ENCODE measurements at regions not wholly inside any gene's neighbourhood (a gene's known extent, or its start where the extent isn't known, plus 50 kb on each side); places are given as distances from the start of the nearest gene placed in this dataset.

DNA sequence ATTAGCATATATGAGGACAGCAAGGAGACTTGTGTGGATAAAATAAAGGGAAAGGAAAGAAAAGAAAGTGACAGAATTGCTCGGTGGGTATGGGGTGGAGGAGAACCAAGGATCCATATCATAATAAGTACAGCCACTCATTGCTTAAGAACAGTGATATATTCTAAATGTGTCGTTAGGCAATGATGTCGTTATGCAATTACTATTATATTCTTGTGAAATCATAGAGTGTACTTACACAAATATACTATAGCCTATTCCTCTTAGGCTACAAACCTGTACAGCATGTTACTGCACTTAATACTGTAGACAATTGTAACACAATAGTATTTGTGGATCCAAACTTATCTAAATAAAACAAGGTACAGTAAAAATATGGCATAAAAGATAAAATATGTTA is 271.1 kb downstream of the CCER1 start:
- H3K27me3 ChIP-seq: no peaks in the 10 kb centered on the region
- H3K4me3 ChIP-seq: no peak overlapping the region
- H3K9me3 ChIP-seq: no peaks in the 10 kb centered on the region
- no peaks in the 10 kb centered on the region for H3K4me1 ChIP-seq
- no peaks in the 10 kb centered on the region for H3K36me3 ChIP-seq
- in situ Hi-C loops (cut with MboI; ENCODE audit: low pct_ligation_motif_present in 1 of 4, low pct_unique_long_range_greater_than_20kb in 1 of 4, low sequenced_read_pairs in 3 of 4) (no loop called here), intact Hi-C loops (cut with DNase I; ENCODE audit: low total_unique reads) (no loop called here)
- H3K27ac ChIP-seq: no peak overlapping the region
- TF ChIP-seq, protein P1, sequence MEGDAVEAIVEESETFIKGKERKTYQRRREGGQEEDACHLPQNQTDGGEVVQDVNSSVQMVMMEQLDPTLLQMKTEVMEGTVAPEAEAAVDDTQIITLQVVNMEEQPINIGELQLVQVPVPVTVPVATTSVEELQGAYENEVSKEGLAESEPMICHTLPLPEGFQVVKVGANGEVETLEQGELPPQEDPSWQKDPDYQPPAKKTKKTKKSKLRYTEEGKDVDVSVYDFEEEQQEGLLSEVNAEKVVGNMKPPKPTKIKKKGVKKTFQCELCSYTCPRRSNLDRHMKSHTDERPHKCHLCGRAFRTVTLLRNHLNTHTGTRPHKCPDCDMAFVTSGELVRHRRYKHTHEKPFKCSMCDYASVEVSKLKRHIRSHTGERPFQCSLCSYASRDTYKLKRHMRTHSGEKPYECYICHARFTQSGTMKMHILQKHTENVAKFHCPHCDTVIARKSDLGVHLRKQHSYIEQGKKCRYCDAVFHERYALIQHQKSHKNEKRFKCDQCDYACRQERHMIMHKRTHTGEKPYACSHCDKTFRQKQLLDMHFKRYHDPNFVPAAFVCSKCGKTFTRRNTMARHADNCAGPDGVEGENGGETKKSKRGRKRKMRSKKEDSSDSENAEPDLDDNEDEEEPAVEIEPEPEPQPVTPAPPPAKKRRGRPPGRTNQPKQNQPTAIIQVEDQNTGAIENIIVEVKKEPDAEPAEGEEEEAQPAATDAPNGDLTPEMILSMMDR (IDR thresholded peaks at IDR 0.05): no peak
- no peak for TF ChIP-seq POLR2AphosphoS5 (IDR thresholded peaks at IDR 0.05)
- no peak for TF ChIP-seq EP300 (IDR thresholded peaks at IDR 0.05; ENCODE audit: low read depth)
- no peak for TF ChIP-seq POLR2A (IDR thresholded peaks at IDR 0.05)
- WGBS, 2 donors (ENCODE audit: low coverage in 1 of 2): 74 to 80% methylated on average over 3 of the region's 3 CpGs
- DNase-seq: no peak

DNA sequence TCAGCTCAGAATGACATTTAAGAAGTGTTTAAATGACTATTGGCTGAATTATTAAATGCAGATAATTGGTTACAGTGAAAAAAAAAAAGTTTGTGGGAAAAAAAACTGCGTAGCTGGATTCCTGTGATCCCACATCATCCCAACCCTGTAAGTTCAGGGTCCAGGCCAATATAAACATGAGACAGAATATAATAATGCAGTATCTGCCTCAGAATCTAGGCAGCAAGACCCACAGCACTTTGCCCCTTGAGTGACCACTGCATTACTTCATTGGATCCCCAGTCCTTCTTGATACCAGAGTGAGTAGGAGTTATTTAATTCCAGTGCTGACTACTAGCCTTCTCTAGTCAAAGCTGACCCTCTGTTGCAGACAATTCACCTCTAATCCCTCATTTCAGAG is 272.6 kb downstream of the CCER1 start:
- Histone ChIP-seq H3K27ac (no peak overlapping the region), H3K9me3 (no peaks in the 10 kb centered on the region), H3K4me1 (no peaks in the 10 kb centered on the region), H3K27me3 (no peaks in the 10 kb centered on the region), H3K4me3 (no peak overlapping the region), H3K36me3 (no peaks in the 10 kb centered on the region)
- 83 to 88% methylated on average over 1 of the region's 1 CpG for WGBS, 2 donors (ENCODE audit: low coverage in 1 of 2)
- no peak for DNase-seq
- intact Hi-C loops (cut with DNase I; ENCODE audit: low total_unique reads): no loop called here
- no peak for TF ChIP-seq POLR2A (IDR thresholded peaks at IDR 0.05)
- TF ChIP-seq, protein P1 (IDR thresholded peaks at IDR 0.05): no peak
- TF ChIP-seq POLR2AphosphoS5 (IDR thresholded peaks at IDR 0.05): no peak
- no peak for TF ChIP-seq EP300 (IDR thresholded peaks at IDR 0.05; ENCODE audit: low read depth)
- in situ Hi-C loops (cut with MboI; ENCODE audit: low pct_ligation_motif_present in 1 of 4, low pct_unique_long_range_greater_than_20kb in 1 of 4, low sequenced_read_pairs in 3 of 4): no loop called here

DNA sequence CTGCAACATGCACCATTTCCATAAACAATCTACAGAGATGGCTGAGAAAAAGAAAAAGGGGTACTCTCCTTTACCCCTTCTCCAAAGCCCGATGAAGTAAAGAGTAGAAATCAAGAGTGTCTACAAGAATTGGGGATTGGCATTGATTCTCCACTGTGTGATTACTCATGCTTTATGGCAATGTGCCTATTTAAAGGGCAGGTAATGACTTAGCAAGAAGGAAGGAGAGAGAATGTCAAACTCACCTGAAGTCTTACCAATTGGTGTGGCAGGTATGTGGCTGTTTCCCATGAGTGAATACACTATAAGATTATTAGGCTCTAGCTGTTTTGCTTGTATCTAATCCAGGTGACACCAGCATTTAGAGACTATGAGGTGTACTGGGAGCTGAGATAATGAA is 275.3 kb downstream of the CCER1 start:
- no peaks in the 10 kb centered on the region for H3K36me3 ChIP-seq
- no peak overlapping the region for H3K27ac ChIP-seq
- no peaks in the 10 kb centered on the region for H3K27me3 ChIP-seq
- H3K4me3 ChIP-seq: no peak overlapping the region
- 81 to 100% methylated on average over 1 of the region's 1 CpG for WGBS, 2 donors (ENCODE audit: low coverage in 1 of 2)
- no peak for DNase-seq
- TF ChIP-seq, protein P1 (IDR thresholded peaks at IDR 0.05): no peak
- no peak for TF ChIP-seq EP300 (IDR thresholded peaks at IDR 0.05; ENCODE audit: low read depth)
- TF ChIP-seq POLR2AphosphoS5 (IDR thresholded peaks at IDR 0.05): no peak
- no peak for TF ChIP-seq POLR2A (IDR thresholded peaks at IDR 0.05)
- H3K9me3 ChIP-seq: no peaks in the 10 kb centered on the region
- no peaks in the 10 kb centered on the region for H3K4me1 ChIP-seq
- in situ Hi-C loops (cut with MboI; ENCODE audit: low pct_ligation_motif_present in 1 of 4, low pct_unique_long_range_greater_than_20kb in 1 of 4, low sequenced_read_pairs in 3 of 4): no loop called here
- intact Hi-C loops (cut with DNase I; ENCODE audit: low total_unique reads): no loop called here

DNA sequence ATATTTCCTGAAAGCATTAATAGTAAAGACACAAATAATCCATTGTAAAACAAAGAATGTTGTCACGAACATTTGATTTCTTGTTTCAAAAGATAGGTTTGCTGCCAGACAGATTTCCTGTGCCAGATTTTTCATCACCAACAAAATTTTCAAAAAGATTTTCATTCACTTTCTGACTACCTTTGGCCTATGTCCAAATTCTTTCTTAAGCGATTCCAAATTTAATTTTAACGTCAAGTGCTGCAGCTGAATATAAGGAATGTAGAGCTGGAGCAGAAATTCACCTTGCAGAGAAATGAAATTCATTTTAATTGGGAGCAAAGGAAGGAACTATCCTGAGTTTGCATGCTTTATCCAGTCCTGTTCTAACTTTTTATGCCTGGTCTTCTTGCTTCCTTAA is 277.4 kb downstream of the CCER1 start:
- WGBS, 2 donors (ENCODE audit: low coverage in 1 of 2): 71 to 85% methylated on average over 3 of the region's 3 CpGs

More for the DNA sequence above, 277.4 kb downstream of the CCER1 start:
- H3K36me3 ChIP-seq: no peaks in the 10 kb centered on the region
- no peak overlapping the region for H3K27ac ChIP-seq
- H3K4me3 ChIP-seq: no peak overlapping the region
- in situ Hi-C loops (cut with MboI; ENCODE audit: low pct_ligation_motif_present in 1 of 4, low pct_unique_long_range_greater_than_20kb in 1 of 4, low sequenced_read_pairs in 3 of 4): no loop called here
- no peaks in the 10 kb centered on the region for H3K27me3 ChIP-seq
- H3K4me1 ChIP-seq: no peaks in the 10 kb centered on the region
- no peaks in the 10 kb centered on the region for H3K9me3 ChIP-seq
- no peak for TF ChIP-seq POLR2A (IDR thresholded peaks at IDR 0.05)
- no peak for TF ChIP-seq EP300 (IDR thresholded peaks at IDR 0.05; ENCODE audit: low read depth)
- no peak for TF ChIP-seq POLR2AphosphoS5 (IDR thresholded peaks at IDR 0.05)
- TF ChIP-seq, protein P1 (IDR thresholded peaks at IDR 0.05): no peak
- intact Hi-C loops (cut with DNase I; ENCODE audit: low total_unique reads): no loop called here
- no peak for DNase-seq

Data from transverse colon (tissue), 4 donors.